ENCODE measurements at regions not wholly inside any gene's neighbourhood (a gene's known extent, or its start where the extent isn't known, plus 50 kb on each side); places are given as distances from the start of the nearest gene placed in this dataset.

DNA sequence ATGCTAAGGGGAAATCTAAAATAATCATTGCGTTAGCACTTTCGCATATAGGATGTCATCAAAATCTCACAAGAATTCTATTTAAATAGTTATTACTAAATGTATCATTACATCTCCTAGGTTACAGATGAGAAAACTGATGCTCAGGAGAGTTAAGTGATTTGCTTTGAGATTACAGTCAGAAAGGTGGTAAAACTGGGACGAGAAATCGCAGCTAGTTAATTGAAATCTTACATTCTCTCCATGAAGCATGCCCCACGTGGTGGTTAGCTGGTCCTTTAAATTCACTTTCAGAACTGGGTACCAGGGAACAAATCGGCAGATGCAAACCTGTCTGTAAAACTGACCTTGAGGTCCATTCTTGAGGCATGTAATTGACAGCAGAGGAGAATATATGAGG is 71.8 kb upstream of the PLEKHG7 start:
- TF ChIP-seq POLR2A (IDR thresholded peaks at IDR 0.05; ENCODE audit: low read depth, low read length) (no peak), TAF1 (IDR thresholded peaks at IDR 0.05; ENCODE audit: borderline replicate concordance, low read depth, low read length) (no peak)
